DOHH2 (cell line): ENCODE measurements at regions not wholly inside any gene's neighbourhood (a gene's known extent, or its start where the extent isn't known, plus 50 kb on each side); places are given as distances from the start of the nearest gene placed in this dataset.

Experiments used
- H3F3A ChIP-seq: fragments of 200-600 bp; sonication (generic), shearing (Covaris generic); 2 replicates; pipeline ENCODE4 v1.6.0; 2016; ENCODE audit warnings: antibody characterized with exemption, mild to moderate bottlenecking; ENCODE audit not compliant: control insufficient read depth, insufficient read depth
- H3K27ac ChIP-seq: fragments of 200-600 bp; sonication (generic); 2 replicates; pipeline ENCODE4 v1.5.1; 2014; ENCODE audit warnings: low read depth, mild to moderate bottlenecking, low read length, moderate library complexity
- H3K27me3 ChIP-seq: fragments of 200-600 bp; sonication (generic); 2 replicates; pipeline ENCODE4 v1.6.1; 2014; ENCODE audit warnings: mild to moderate bottlenecking, low read length, mixed read lengths; ENCODE audit not compliant: control insufficient read depth
- H3K36me3 ChIP-seq: fragments of 200-600 bp; sonication (generic); 2 replicates; pipeline ENCODE4 v1.6.1; 2014; ENCODE audit warnings: mild to moderate bottlenecking, low read length, moderate library complexity, mixed read lengths; ENCODE audit not compliant: control insufficient read depth
- H3K4me1 ChIP-seq: fragments of 200-600 bp; sonication (generic); 2 replicates; pipeline ENCODE4 v1.6.1; 2014; ENCODE audit warnings: mild to moderate bottlenecking, low read length, mixed read lengths; ENCODE audit not compliant: control insufficient read depth
- H3K4me2 ChIP-seq: fragments of 200-600 bp; sonication (generic); 2 replicates; pipeline ENCODE4 v1.6.0; 2014; ENCODE audit warnings: mild to moderate bottlenecking, low read length, moderate library complexity
- H3K4me3 ChIP-seq: fragments of 200-600 bp; sonication (generic); 2 replicates; pipeline ENCODE4 v1.5.1; 2014; ENCODE audit warnings: mild to moderate bottlenecking, low read length, mixed read lengths
- H3K79me2 ChIP-seq: fragments of 200-600 bp; sonication (generic); 2 replicates; pipeline ENCODE4 v1.6.1; 2014; ENCODE audit warnings: mild to moderate bottlenecking, low read length, mixed read lengths; ENCODE audit not compliant: control insufficient read depth
- H3K9me2 ChIP-seq: fragments of 200-600 bp; sonication (generic); replicated peaks from 2 replicates; pipeline ENCODE4 v1.6.1; 2014; ENCODE audit warnings: mild to moderate bottlenecking, low read length, mixed read lengths; ENCODE audit not compliant: control insufficient read depth
- H3K9me3 ChIP-seq: fragments of 200-600 bp; sonication (generic); 2 replicates; pipeline ENCODE4 v1.6.1; 2014; ENCODE audit warnings: antibody characterized with exemption, low read length, mixed read lengths; ENCODE audit not compliant: control insufficient read depth, insufficient read depth
- H4K20me1 ChIP-seq: fragments of 200-600 bp; sonication (generic); 2 replicates; pipeline ENCODE4 v1.6.0; 2014; ENCODE audit warnings: low read depth, mild to moderate bottlenecking, antibody characterized with exemption, low read length, moderate library complexity; ENCODE audit not compliant: control insufficient read depth, insufficient read depth
- CTCF ChIP-seq: fragments of 200-600 bp; sonication (generic); IDR thresholded peaks from one replicate; pipeline ENCODE4 v1.5.1; 2014; ENCODE audit warnings: antibody characterized with exemption, mild to moderate bottlenecking, low read depth, low read length; ENCODE audit not compliant: poor library complexity, severe bottlenecking
- EZH2phosphoT487 ChIP-seq: fragments of 200-600 bp; sonication (generic); IDR thresholded peaks from 2 replicates; pipeline ENCODE4 v1.6.1; 2017; ENCODE audit warnings: borderline replicate concordance, mild to moderate bottlenecking, antibody characterized with exemption, low read length, moderate library complexity, mixed read lengths

- Histone ChIP-seq H3K27me3 (no peaks in the 10 kb centered on the region), H3F3A (no peaks in the 10 kb centered on the region), H3K4me2 (no peak overlapping the region), H3K79me2 (no peaks in the 10 kb centered on the region), H3K9me3 (no peaks in the 10 kb centered on the region), H3K4me1 (no peaks in the 10 kb centered on the region), H4K20me1 (no peaks in the 10 kb centered on the region), H3K4me3 (no peak overlapping the region), H3K36me3 (no peaks in the 10 kb centered on the region), H3K27ac (no peak overlapping the region), H3K9me2 (no peaks in the 10 kb centered on the region)
- TF ChIP-seq EZH2phosphoT487, result no peak
- TF ChIP-seq CTCF, result no peak
Measured at GRCh38 chr11:134486704-134487103, 74.7 kb upstream of the B3GAT1 start.

GRCh38 chr11:134486106-134486505 is 74.1 kb upstream of the B3GAT1 start:
- no peaks in the 10 kb centered on the region for H4K20me1 ChIP-seq
- no peak overlapping the region for H3K4me3 ChIP-seq
- TF ChIP-seq CTCF (no peak), EZH2phosphoT487 (no peak)
- H3K9me2 ChIP-seq, result no peaks in the 10 kb centered on the region
- H3K27ac ChIP-seq, result no peak overlapping the region
- H3F3A ChIP-seq, result no peaks in the 10 kb centered on the region
- H3K4me1 ChIP-seq, result no peaks in the 10 kb centered on the region
- H3K79me2 ChIP-seq, result no peaks in the 10 kb centered on the region
- no peaks in the 10 kb centered on the region for H3K36me3 ChIP-seq
- H3K27me3 ChIP-seq, result no peaks in the 10 kb centered on the region
- no peaks in the 10 kb centered on the region for H3K9me3 ChIP-seq
- H3K4me2 ChIP-seq, result no peak overlapping the region

- Histone ChIP-seq H3F3A (no peaks in the 10 kb centered on the region), H3K4me3 (no peak overlapping the region), H4K20me1 (no peaks in the 10 kb centered on the region), H3K79me2 (no peaks in the 10 kb centered on the region), H3K9me2 (no peaks in the 10 kb centered on the region), H3K4me1 (no peaks in the 10 kb centered on the region), H3K27me3 (no peaks in the 10 kb centered on the region), H3K27ac (no peak overlapping the region), H3K36me3 (no peaks in the 10 kb centered on the region), H3K4me2 (no peak overlapping the region), H3K9me3 (no peaks in the 10 kb centered on the region)
- TF ChIP-seq CTCF (no peak), EZH2phosphoT487 (no peak)
Measured at GRCh38 chr11:134485316-134485715, 73.3 kb upstream of the B3GAT1 start.

DNA sequence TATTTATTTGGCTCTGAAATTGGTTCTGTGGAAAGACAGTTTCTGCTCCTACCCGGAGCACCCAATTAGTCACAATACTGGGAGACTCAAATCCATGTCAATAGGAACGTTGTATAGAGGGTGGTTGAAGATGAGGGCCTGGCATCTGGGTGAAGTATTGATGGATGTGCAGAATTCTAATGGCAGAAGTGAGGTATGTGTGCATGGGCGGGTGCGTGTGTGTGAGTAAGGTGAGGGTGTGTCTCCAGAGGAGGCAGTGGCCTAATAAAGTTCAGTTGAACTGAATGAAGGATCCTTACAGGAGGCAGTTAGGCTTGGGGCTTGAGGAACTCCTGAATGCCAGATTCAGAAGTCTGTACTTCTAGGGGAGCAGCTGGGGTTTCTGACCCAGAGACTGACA is 71.8 kb upstream of the B3GAT1 start:
- no peaks in the 10 kb centered on the region for H3K36me3 ChIP-seq
- H3K27me3 ChIP-seq, result no peaks in the 10 kb centered on the region
- no peaks in the 10 kb centered on the region for H4K20me1 ChIP-seq
- H3K27ac ChIP-seq, result no peak overlapping the region
- no peak overlapping the region for H3K4me3 ChIP-seq
- H3K79me2 ChIP-seq, result no peaks in the 10 kb centered on the region
- no peak overlapping the region for H3K4me2 ChIP-seq
- no peaks in the 10 kb centered on the region for H3K9me2 ChIP-seq
- H3K9me3 ChIP-seq, result no peaks in the 10 kb centered on the region
- no peaks in the 10 kb centered on the region for H3F3A ChIP-seq
- H3K4me1 ChIP-seq, result no peaks in the 10 kb centered on the region
- TF ChIP-seq CTCF, result no peak
- TF ChIP-seq EZH2phosphoT487, result no peak
